Neutrophil (primary cell): ENCODE measurements at regions not wholly inside any gene's neighbourhood (a gene's known extent, or its start where the extent isn't known, plus 50 kb on each side); places are given as distances from the start of the nearest gene placed in this dataset.
"Not testable (repeated sequence)": the region's sequence is repeated elsewhere in the genome, so short reads cannot be mapped to it uniquely, and the experiment has no call there.

Experiments used
- H3K27ac ChIP-seq: fragments of 200-600 bp; sonication (generic); 2 replicates; pipeline ENCODE4 v1.5.1; 2016; ENCODE audit warnings: mild to moderate bottlenecking, moderate library complexity
- H3K27me3 ChIP-seq: fragments of 200-600 bp; sonication (generic); 2 replicates; pipeline ENCODE4 v1.6.0; 2016; ENCODE audit warnings: mild to moderate bottlenecking
- H3K36me3 ChIP-seq: fragments of 200-600 bp; sonication (generic); 2 replicates; pipeline ENCODE4 v1.5.1; 2017
- H3K4me1 ChIP-seq, 2 experiments: fragments of 200-600 bp in 1 of 2; sonication (generic) in 1 of 2; 1 replicate in 1 of 2; 2 replicates in 1 of 2; pipeline versions ENCODE4 v1.5.1 to v1.6.1; 2013 to 2016; ENCODE audit warnings: low read depth in 1 of 2, low read length in 1 of 2, mild to moderate bottlenecking in 1 of 2, moderate library complexity in 1 of 2; ENCODE audit not compliant: control insufficient read depth in 1 of 2, insufficient read depth in 1 of 2
- H3K4me3 ChIP-seq, 2 experiments: fragments of 200-600 bp in 1 of 2; sonication (generic) in 1 of 2; 1 replicate in 1 of 2; 2 replicates in 1 of 2; pipeline ENCODE4 v1.5.1; 2013 to 2016; ENCODE audit warnings: low read depth in 1 of 2, low read length in 1 of 2, mild to moderate bottlenecking in 1 of 2, moderate library complexity in 1 of 2
- H3K9me3 ChIP-seq: fragments of 200-600 bp; sonication (generic); 2 replicates; pipeline ENCODE4 v1.5.1; 2016
- CTCF ChIP-seq: fragments of 200-600 bp; sonication (generic); IDR thresholded peaks from 2 replicates; pipeline ENCODE4 v1.5.1; 2016; ENCODE audit warnings: antibody characterized with exemption

GRCh38 chr14:87617079-87617478 lies 375.9 kb downstream of the GALC start:
- H3K27me3 ChIP-seq: no peaks in the 10 kb centered on the region
- no peaks in the 10 kb centered on the region for H3K4me1 ChIP-seq
- no peaks in the 10 kb centered on the region for H3K9me3 ChIP-seq
- no peak for TF ChIP-seq CTCF
- H3K36me3 ChIP-seq: no peaks in the 10 kb centered on the region
- H3K4me3 ChIP-seq: no peak overlapping the region
- no peak overlapping the region for H3K27ac ChIP-seq

DNA sequence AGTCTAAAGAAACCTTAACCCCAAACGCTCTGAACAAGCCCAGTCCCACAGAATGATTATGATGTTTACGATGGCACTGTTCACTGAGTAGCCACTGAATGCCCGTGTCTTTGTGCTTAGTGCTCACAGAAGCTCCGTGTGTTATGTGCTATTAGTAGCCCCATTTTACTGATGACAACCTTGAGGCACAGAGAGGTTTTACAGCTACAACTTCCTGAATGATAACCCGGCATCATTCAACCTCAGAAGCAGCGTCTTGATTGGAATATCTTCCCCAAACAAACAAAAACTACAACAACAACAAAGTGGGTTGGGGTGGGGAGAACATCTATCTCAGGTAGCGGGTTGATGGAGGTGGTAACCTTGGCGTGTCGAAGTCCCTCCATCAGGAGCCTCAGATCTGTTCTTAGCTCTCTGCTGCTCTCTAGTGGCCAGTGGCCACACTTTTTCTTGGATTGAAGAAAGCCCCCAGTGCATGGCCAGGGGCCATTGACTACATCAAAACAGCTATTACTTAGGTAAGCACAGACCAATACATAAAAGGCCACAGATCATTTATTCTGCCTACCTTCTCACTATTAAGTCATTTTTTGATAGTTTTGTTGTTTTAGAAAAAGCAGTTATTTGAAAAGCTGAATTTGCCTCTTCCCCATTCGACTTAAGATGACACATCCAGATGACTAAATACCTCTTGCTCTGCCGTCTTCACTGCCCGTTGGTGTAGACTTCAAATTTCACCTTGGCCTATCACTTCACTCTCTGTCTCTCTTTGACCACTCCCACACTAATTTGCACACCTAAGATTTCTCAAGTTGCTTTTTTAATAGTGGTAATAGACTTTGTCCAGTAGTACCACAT lies 376.9 kb downstream of the GALC start:
- TF ChIP-seq CTCF: no peak

GRCh38 chr14:87615047-87615446 lies 377.9 kb downstream of the GALC start:
- TF ChIP-seq CTCF: no peak
- no peaks in the 10 kb centered on the region for H3K9me3 ChIP-seq

More for the DNA sequence above, 376.9 kb downstream of the GALC start:
- H3K27me3 ChIP-seq: no peaks in the 10 kb centered on the region
- no peaks in the 10 kb centered on the region for H3K36me3 ChIP-seq
- no peaks in the 10 kb centered on the region for H3K9me3 ChIP-seq
- no peak overlapping the region for H3K4me3 ChIP-seq
- no peaks in the 10 kb centered on the region for H3K4me1 ChIP-seq
- H3K27ac ChIP-seq: no peak overlapping the region

GRCh38 chr14:87613881-87614280 lies 379.1 kb downstream of the GALC start:
- Histone ChIP-seq H3K27ac (no peak overlapping the region), H3K4me1 (no peaks in the 10 kb centered on the region), H3K27me3 (no peaks in the 10 kb centered on the region), H3K9me3 (no peaks in the 10 kb centered on the region), H3K36me3 (no peaks in the 10 kb centered on the region), H3K4me3 (no peak overlapping the region)
- TF ChIP-seq CTCF: no peak

More at GRCh38 chr14:87615047-87615446, 377.9 kb downstream of the GALC start:
- H3K27ac ChIP-seq: no peak overlapping the region
- H3K4me3 ChIP-seq: no peak overlapping the region
- H3K4me1 ChIP-seq: no peaks in the 10 kb centered on the region
- H3K27me3 ChIP-seq: no peaks in the 10 kb centered on the region
- H3K36me3 ChIP-seq: no peaks in the 10 kb centered on the region

- not testable (repeated sequence) for H3K4me3 ChIP-seq, H3K4me1 ChIP-seq, H3K9me3 ChIP-seq, H3K36me3 ChIP-seq, H3K27ac ChIP-seq, H3K27me3 ChIP-seq
These were observed 385.9 kb downstream of the GALC start for GRCh38 chr14:87607056-87607455.

DNA sequence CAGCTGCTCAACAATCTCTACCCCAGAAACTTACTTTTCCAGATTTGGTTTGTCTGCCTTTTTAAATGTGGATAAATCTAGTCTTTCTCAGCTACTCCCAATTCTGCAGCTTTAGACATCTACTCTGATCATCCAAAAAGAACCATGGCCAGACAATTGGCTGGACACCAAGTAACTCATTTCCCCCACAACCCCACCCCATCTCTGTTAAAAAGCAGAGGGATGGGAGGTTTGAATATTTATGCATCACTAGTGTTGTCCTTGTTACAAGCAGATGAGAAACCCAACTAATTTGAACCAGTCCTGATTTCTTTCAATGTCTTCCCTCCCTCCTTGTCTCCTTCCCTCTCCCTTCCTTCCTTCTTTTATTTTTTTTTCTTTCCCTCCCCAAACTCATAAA lies 391.9 kb downstream of the GALC start:
- TF ChIP-seq CTCF: no peak
- no peaks in the 10 kb centered on the region for H3K9me3 ChIP-seq
- H3K4me1 ChIP-seq: no peaks in the 10 kb centered on the region
- no peaks in the 10 kb centered on the region for H3K36me3 ChIP-seq
- no peak overlapping the region for H3K27ac ChIP-seq
- no peak overlapping the region for H3K4me3 ChIP-seq
- H3K27me3 ChIP-seq: no peaks in the 10 kb centered on the region
